Stimulated activated CD4-positive, alpha-beta T cell treated with anti-CD3 and anti-CD28 coated beads, TNF-alpha, amount 100 ng/mL, for 4 hours (primary cell): ENCODE measurements at regions not wholly inside any gene's neighbourhood (a gene's known extent, or its start where the extent isn't known, plus 50 kb on each side); places are given as distances from the start of the nearest gene placed in this dataset.

Source experiments
- DNase-seq, 3 experiments: peaks; one replicate each; pipeline ENCODE4 v3.0.0-alpha.2; 2020; ENCODE audit warnings: low read depth in 3 of 3

- no peak for DNase-seq
Observed at GRCh38 chr14:34218881-34219280, 243.2 kb downstream of the SPTSSA start.

- DNase-seq = no peak
Observed at GRCh38 chr14:34214961-34215360, 247.1 kb downstream of the SPTSSA start.

- no peak for DNase-seq
Observed at GRCh38 chr14:34213332-34213731, 248.7 kb downstream of the SPTSSA start.

GRCh38 chr14:34212172-34212929 lies 249.7 kb downstream of the SPTSSA start:
- no peak for DNase-seq

GRCh38 chr14:34211732-34212131 lies 250.3 kb downstream of the SPTSSA start:
- DNase-seq = no peak

GRCh38 chr14:34208532-34208931 lies 253.5 kb downstream of the SPTSSA start:
- no peak for DNase-seq

- no peak for DNase-seq
Observed at GRCh38 chr14:34205799-34206198, 254.9 kb upstream of the EGLN3 start.

GRCh38 chr14:34204774-34205173 lies 253.9 kb upstream of the EGLN3 start:
- DNase-seq = no peak

GRCh38 chr14:34203251-34203722 lies 252.4 kb upstream of the EGLN3 start:
- DNase-seq = no peak

GRCh38 chr14:34201909-34202637 lies 251.2 kb upstream of the EGLN3 start:
- no peak for DNase-seq

GRCh38 chr14:34199585-34199984 lies 248.7 kb upstream of the EGLN3 start:
- no peak for DNase-seq

- no peak for DNase-seq
Observed at GRCh38 chr14:34198096-34198495, 247.2 kb upstream of the EGLN3 start.

- no peak for DNase-seq
Observed at GRCh38 chr14:34195964-34196363, 245.1 kb upstream of the EGLN3 start.

- no peak for DNase-seq
Observed at GRCh38 chr14:34190717-34191116, 239.8 kb upstream of the EGLN3 start.

GRCh38 chr14:34189866-34190265 lies 239.0 kb upstream of the EGLN3 start:
- DNase-seq = no peak

GRCh38 chr14:34187519-34188044 lies 236.7 kb upstream of the EGLN3 start:
- no peak for DNase-seq

- no peak for DNase-seq
Observed at GRCh38 chr14:34187061-34187460, 236.2 kb upstream of the EGLN3 start.

GRCh38 chr14:34184126-34184525 lies 233.3 kb upstream of the EGLN3 start:
- DNase-seq = no peak

GRCh38 chr14:34183478-34183877 lies 232.6 kb upstream of the EGLN3 start:
- no peak for DNase-seq

- DNase-seq = no peak
Observed at GRCh38 chr14:34181338-34181737, 230.5 kb upstream of the EGLN3 start.

- DNase-seq = no peak
Observed at GRCh38 chr14:34180869-34181268, 230.0 kb upstream of the EGLN3 start.

GRCh38 chr14:34180434-34180833 lies 229.6 kb upstream of the EGLN3 start:
- no peak for DNase-seq

GRCh38 chr14:34179727-34180126 lies 228.9 kb upstream of the EGLN3 start:
- no peak for DNase-seq
